HepG2 (cell line): ENCODE measurements at regions not wholly inside any gene's neighbourhood (a gene's known extent, or its start where the extent isn't known, plus 50 kb on each side); places are given as distances from the start of the nearest gene placed in this dataset.
"Not testable (repeated sequence)": the region's sequence is repeated elsewhere in the genome, so short reads cannot be mapped to it uniquely, and the experiment has no call there.

ENCODE experiments used
- ATAC-seq: fragments of 200-7000 bp; cut with Tn5 transposase; 3 replicates; pipeline ENCODE4 v1.9.1; 2020; ENCODE audit warnings: mild to moderate bottlenecking, moderate library complexity
- BruUV-seq: library from RNA; stranded (reverse); fragments of 400-500 nt; replicated peaks from 2 replicates; lab custom pipeline; 2021; lab: Mats Ljungman, UMichigan
- CTCF ChIA-PET: fragments of 300-600 bp; formaldehyde crosslinking; extraction: SDS; loops from one replicate; lab custom pipeline; 2021; ENCODE audit warnings: low total read pairs, inconsistent platforms, low intra/inter-chr PET ratio; lab: Yijun Ruan, JAX
- POLR2A ChIA-PET: fragments of 350-600 bp; sonication (Branson Sonifier 250); formaldehyde crosslinking; loops from one replicate; lab custom pipeline; 2020; ENCODE audit warnings: antibody characterized with exemption, inconsistent platforms; lab: Yijun Ruan, JAX
- DNase-seq: peaks from one replicate; pipeline ENCODE4 v3.0.0-alpha.2; 2015; ENCODE audit warnings: low spot score
- FAIRE-seq: peaks from 3 replicates; lab custom pipeline; 2011; peaks lifted over from hg19 to GRCh38; lab: Jason Lieb, UNC
- H2AFZ ChIP-seq: one replicate; pipeline ENCODE4 v1.6.1; 2011; ENCODE audit warnings: low read length, inconsistent platforms
- H3K27ac ChIP-seq: fragments of 300-600 bp; 3 replicates; pipeline ENCODE4 v1.8.0; 2011; ENCODE audit warnings: mixed run types, mild to moderate bottlenecking, mixed read lengths, low read length, inconsistent platforms; ENCODE audit not compliant: insufficient read depth; ENCODE audit errors: extremely low read length
- H3K27me3 ChIP-seq, 2 experiments: fragments of 200-600 bp in 1 of 2; 2 replicates in 1 of 2; 3 replicates in 1 of 2; pipeline versions ENCODE4 v1.6.0 to v1.8.0; 2011; ENCODE audit warnings: low read length in 2 of 2, mild to moderate bottlenecking in 2 of 2, moderate library complexity in 2 of 2, inconsistent platforms in 1 of 2; ENCODE audit not compliant: insufficient read depth in 2 of 2, control insufficient read depth in 1 of 2
- H3K36me3 ChIP-seq, 2 experiments: fragments of 200-600 bp in 1 of 2; replicated peaks in 1 of 2; 2 replicates in 1 of 2; 3 replicates in 1 of 2; pipeline versions ENCODE4 v1.5.1 to v1.8.0; 2011; ENCODE audit warnings: low read length in 2 of 2, inconsistent platforms in 1 of 2; ENCODE audit not compliant: insufficient read depth in 2 of 2, control insufficient read depth in 1 of 2
- H3K4me1 ChIP-seq: 2 replicates; pipeline ENCODE4 v1.5.1; 2012; ENCODE audit warnings: low read length, inconsistent platforms; ENCODE audit not compliant: insufficient read depth
- H3K4me2 ChIP-seq: 2 replicates; pipeline ENCODE4 v1.6.0; 2011; ENCODE audit warnings: low read depth, low read length, inconsistent platforms
- H3K4me3 ChIP-seq, 3 experiments: fragments of 200-600 bp in 1 of 3; sonication (generic), shearing (Covaris generic) in 1 of 3; replicated peaks in 1 of 3; 2 replicates each; pipeline ENCODE4 v1.5.1; 2011 to 2016; ENCODE audit warnings: low read length in 3 of 3, inconsistent platforms in 2 of 3, low read depth in 2 of 3, mild to moderate bottlenecking in 2 of 3, control low read depth in 1 of 3, mixed read lengths in 1 of 3; ENCODE audit not compliant: insufficient read depth in 1 of 3
- H3K79me2 ChIP-seq: one replicate; pipeline ENCODE4 v1.6.1; 2011; ENCODE audit warnings: low read length, inconsistent platforms; ENCODE audit not compliant: insufficient read depth
- H3K9ac ChIP-seq: 2 replicates; pipeline ENCODE4 v1.6.0; 2011; ENCODE audit warnings: mild to moderate bottlenecking, low read depth, low read length, inconsistent platforms; ENCODE audit not compliant: insufficient read depth
- H3K9me3 ChIP-seq: 2 replicates; pipeline ENCODE4 v1.5.1; 2012; ENCODE audit warnings: mild to moderate bottlenecking, low read length
- H4K20me1 ChIP-seq: 2 replicates; pipeline ENCODE4 v1.6.0; 2011; ENCODE audit warnings: inconsistent platforms, mild to moderate bottlenecking, low read length, moderate library complexity; ENCODE audit not compliant: insufficient read depth
- CAMTA2 ChIP-seq: sonication (generic); formaldehyde crosslinking; IDR thresholded peaks from 2 replicates; pipeline ENCODE4 v1.4.0; 2020; ENCODE audit warnings: mild to moderate bottlenecking, missing genetic modification reagents, borderline replicate concordance
- ELF1 ChIP-seq: sonication (generic); formaldehyde crosslinking; IDR thresholded peaks from 2 replicates; pipeline ENCODE4 v1.4.0; 2020; ENCODE audit warnings: missing genetic modification reagents
- ELF3 ChIP-seq: IDR thresholded peaks from 2 replicates; pipeline ENCODE4 v1.6.1; 2016; ENCODE audit warnings: missing genetic modification reagents, missing compliant biosample characterization
- GTF3A ChIP-seq: sonication (generic); formaldehyde crosslinking; conservative IDR thresholded peaks from 2 replicates; pipeline ENCODE4 v1.4.0; 2020; ENCODE audit warnings: mild to moderate bottlenecking, missing genetic modification reagents
- NFE2 ChIP-seq: sonication (generic); formaldehyde crosslinking; IDR thresholded peaks from 2 replicates; pipeline ENCODE4 v1.4.0; 2020; ENCODE audit warnings: missing genetic modification reagents
- PPARG ChIP-seq: conservative IDR thresholded peaks from 2 replicates; pipeline ENCODE4 v1.6.1; 2016; ENCODE audit warnings: missing biosample characterization, missing genetic modification reagents
- WGBS: methylation state at CpG from one replicate; pipeline ENCODE4 v1.1.6; 2017; ENCODE audit warnings: low lambda C conversion rate; 5-methylcytosine and 5-hydroxymethylcytosine counted together
- in situ Hi-C: cut with HindIII; loops from 2 replicates; pipeline ENCODE4 v1.10.0; 2017; ENCODE audit warnings: low pct_unique_long_range_greater_than_20kb; ENCODE audit not compliant: extremely low pct_ligation_motif_present
- intact Hi-C: fragments of 100-400 bp; cut with micrococcal nuclease; formaldehyde crosslinking; loops from one replicate; pipeline ENCODE4 v1.10.0; 2022; ENCODE audit not compliant: unreplicated experiment
- TF ChIP-seq, protein P1 (sequence below): sonication (generic); formaldehyde crosslinking; conservative IDR thresholded peaks from 2 replicates; pipeline ENCODE4 v1.8.0; 2022; ENCODE audit warnings: low read depth, missing genetic modification reagents
- TF ChIP-seq, protein P2 (sequence below): sonication (generic); formaldehyde crosslinking; conservative IDR thresholded peaks from 2 replicates; pipeline ENCODE4 v1.4.0; 2020; ENCODE audit warnings: mild to moderate bottlenecking, missing genetic modification reagents, moderate library complexity

DNA sequence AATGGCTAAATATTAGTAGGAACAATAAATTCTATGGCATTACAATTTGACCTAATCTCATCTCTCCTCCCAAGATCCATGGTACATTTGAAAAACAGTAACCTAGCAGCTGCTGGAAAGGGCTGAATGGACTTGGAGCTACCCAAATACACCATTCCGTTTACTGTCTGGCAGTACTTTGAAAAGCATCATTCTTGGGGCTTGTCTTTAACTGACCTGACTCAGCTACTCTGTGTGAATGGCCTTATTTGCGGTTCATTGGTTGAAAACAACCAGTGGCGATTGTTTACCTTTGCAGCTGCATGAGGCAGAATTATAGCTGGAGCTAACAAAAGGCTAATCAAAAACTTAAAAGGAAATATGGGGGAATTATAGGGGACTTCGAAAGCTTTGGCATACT is 311.2 kb upstream of the MCTP2 start:
- Histone ChIP-seq H4K20me1 (no peaks in the 10 kb centered on the region), H3K27ac (no peak overlapping the region), H3K4me3 (no peak overlapping the region), H2AFZ (no peak overlapping the region), H3K36me3 (no peaks in the 10 kb centered on the region), H3K9ac (no peak overlapping the region), H3K4me1 (no peaks in the 10 kb centered on the region), H3K4me2 (no peak overlapping the region), H3K9me3 (no peaks in the 10 kb centered on the region), H3K79me2 (no peaks in the 10 kb centered on the region), H3K27me3 (no peaks in the 10 kb centered on the region; a peak in 1 of 5 replicates)
- no peak for DNase-seq
- no TSS peak for BruUV-seq
- no peak for FAIRE-seq
- ChIA-PET POLR2A (no interaction called here), CTCF (no interaction called here)
- WGBS, result 3% methylated on average over 4 of the region's 4 CpGs
- in situ Hi-C loops (no loop called here), intact Hi-C loops (no loop called here)
- TF ChIP-seq ELF1 (CRISPR knock-in tag) (no peak), GTF3A (CRISPR knock-in tag) (no peak), PPARG (no peak), ELF3 (no peak), NFE2 (CRISPR knock-in tag) (no peak), CAMTA2 (no peak)
- TF ChIP-seq, protein P1, sequence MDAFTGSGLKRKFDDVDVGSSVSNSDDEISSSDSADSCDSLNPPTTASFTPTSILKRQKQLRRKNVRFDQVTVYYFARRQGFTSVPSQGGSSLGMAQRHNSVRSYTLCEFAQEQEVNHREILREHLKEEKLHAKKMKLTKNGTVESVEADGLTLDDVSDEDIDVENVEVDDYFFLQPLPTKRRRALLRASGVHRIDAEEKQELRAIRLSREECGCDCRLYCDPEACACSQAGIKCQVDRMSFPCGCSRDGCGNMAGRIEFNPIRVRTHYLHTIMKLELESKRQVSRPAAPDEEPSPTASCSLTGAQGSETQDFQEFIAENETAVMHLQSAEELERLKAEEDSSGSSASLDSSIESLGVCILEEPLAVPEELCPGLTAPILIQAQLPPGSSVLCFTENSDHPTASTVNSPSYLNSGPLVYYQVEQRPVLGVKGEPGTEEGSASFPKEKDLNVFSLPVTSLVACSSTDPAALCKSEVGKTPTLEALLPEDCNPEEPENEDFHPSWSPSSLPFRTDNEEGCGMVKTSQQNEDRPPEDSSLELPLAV, result no peak
- TF ChIP-seq, protein P2, sequence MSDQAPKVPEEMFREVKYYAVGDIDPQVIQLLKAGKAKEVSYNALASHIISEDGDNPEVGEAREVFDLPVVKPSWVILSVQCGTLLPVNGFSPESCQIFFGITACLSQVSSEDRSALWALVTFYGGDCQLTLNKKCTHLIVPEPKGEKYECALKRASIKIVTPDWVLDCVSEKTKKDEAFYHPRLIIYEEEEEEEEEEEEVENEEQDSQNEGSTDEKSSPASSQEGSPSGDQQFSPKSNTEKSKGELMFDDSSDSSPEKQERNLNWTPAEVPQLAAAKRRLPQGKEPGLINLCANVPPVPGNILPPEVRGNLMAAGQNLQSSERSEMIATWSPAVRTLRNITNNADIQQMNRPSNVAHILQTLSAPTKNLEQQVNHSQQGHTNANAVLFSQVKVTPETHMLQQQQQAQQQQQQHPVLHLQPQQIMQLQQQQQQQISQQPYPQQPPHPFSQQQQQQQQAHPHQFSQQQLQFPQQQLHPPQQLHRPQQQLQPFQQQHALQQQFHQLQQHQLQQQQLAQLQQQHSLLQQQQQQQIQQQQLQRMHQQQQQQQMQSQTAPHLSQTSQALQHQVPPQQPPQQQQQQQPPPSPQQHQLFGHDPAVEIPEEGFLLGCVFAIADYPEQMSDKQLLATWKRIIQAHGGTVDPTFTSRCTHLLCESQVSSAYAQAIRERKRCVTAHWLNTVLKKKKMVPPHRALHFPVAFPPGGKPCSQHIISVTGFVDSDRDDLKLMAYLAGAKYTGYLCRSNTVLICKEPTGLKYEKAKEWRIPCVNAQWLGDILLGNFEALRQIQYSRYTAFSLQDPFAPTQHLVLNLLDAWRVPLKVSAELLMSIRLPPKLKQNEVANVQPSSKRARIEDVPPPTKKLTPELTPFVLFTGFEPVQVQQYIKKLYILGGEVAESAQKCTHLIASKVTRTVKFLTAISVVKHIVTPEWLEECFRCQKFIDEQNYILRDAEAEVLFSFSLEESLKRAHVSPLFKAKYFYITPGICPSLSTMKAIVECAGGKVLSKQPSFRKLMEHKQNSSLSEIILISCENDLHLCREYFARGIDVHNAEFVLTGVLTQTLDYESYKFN (CRISPR knock-in tag), result no peak
- ATAC-seq, result no peak

DNA sequence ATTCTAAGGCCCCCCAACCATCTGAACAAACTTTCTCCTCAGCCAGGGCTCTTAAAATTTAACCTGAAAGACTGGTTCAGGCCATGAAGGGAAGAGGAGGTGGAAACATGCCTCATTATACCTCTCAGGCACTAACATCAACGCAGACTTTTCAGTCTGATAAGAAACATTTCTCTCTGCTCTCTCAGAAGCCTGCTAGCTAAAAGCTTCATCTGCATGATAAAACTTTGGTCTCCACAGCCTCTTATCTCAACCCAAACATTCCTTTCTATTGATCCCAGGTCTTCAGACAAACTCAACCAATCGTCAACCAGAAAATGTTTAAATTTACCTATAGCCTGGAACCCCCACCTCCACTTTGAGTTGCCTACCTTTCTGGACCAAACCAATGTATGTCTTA is 312.6 kb upstream of the MCTP2 start:
- FAIRE-seq, BruUV-seq, H2AFZ ChIP-seq, H4K20me1 ChIP-seq, H3K36me3 ChIP-seq, ATAC-seq, CTCF ChIA-PET, H3K9ac ChIP-seq, H3K79me2 ChIP-seq, intact Hi-C loops, H3K9me3 ChIP-seq, H3K27me3 ChIP-seq, in situ Hi-C loops, H3K4me3 ChIP-seq, POLR2A ChIA-PET, H3K27ac ChIP-seq, H3K4me2 ChIP-seq, DNase-seq, H3K4me1 ChIP-seq: not testable (repeated sequence)
- 2% methylated on average over 2 of the region's 2 CpGs for WGBS
